Ovary (tissue), 3 donors: ENCODE measurements at regions not wholly inside any gene's neighbourhood (a gene's known extent, or its start where the extent isn't known, plus 50 kb on each side); places are given as distances from the start of the nearest gene placed in this dataset.

Source experiments
- EP300 ChIP-seq: sonication (generic); formaldehyde crosslinking; IDR thresholded peaks from one replicate; pipeline ENCODE4 v1.6.1; 2017; ENCODE audit warnings: antibody characterized with exemption
- TF ChIP-seq, protein P1 (sequence below), 3 donors: fragments of 450-650 bp in 2 of 3; fragments of 200-600 bp in 1 of 3; IDR thresholded peaks; one replicate each; pipeline versions ENCODE4 v1.5.1 to v1.8.0; 2016 to 2022; ENCODE audit warnings: antibody characterized with exemption in 3 of 3, mild to moderate bottlenecking in 1 of 3
- donor health status: DM: no; HTN: no; CAD: no.

- no peak for TF ChIP-seq EP300
- TF ChIP-seq, protein P1, sequence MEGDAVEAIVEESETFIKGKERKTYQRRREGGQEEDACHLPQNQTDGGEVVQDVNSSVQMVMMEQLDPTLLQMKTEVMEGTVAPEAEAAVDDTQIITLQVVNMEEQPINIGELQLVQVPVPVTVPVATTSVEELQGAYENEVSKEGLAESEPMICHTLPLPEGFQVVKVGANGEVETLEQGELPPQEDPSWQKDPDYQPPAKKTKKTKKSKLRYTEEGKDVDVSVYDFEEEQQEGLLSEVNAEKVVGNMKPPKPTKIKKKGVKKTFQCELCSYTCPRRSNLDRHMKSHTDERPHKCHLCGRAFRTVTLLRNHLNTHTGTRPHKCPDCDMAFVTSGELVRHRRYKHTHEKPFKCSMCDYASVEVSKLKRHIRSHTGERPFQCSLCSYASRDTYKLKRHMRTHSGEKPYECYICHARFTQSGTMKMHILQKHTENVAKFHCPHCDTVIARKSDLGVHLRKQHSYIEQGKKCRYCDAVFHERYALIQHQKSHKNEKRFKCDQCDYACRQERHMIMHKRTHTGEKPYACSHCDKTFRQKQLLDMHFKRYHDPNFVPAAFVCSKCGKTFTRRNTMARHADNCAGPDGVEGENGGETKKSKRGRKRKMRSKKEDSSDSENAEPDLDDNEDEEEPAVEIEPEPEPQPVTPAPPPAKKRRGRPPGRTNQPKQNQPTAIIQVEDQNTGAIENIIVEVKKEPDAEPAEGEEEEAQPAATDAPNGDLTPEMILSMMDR (IDR thresholded peaks at IDR 0.05): no peak
These were observed 202.2 kb upstream of the NAV2 start for GRCh38 chr11:19510468-19510867.
